Omental fat pad (tissue), 3 donors: ENCODE measurements at regions not wholly inside any gene's neighbourhood (a gene's known extent, or its start where the extent isn't known, plus 50 kb on each side); places are given as distances from the start of the nearest gene placed in this dataset.

Source experiments
- ATAC-seq: fragments of 150-250 bp; one replicate; pipeline ENCODE4 v1.9.1; 2016; ENCODE audit warnings: mild to moderate bottlenecking, moderate library complexity; ENCODE audit not compliant: low FRiP score
- DNase-seq: peaks from one replicate; pipeline ENCODE4 v3.0.0-alpha.2; 2019; ENCODE audit warnings: low spot score
- TF ChIP-seq, protein P1 (sequence below), 3 donors: fragments of 450-650 bp; IDR thresholded peaks; one replicate each; pipeline ENCODE4 v1.5.1; 2016 to 2017; ENCODE audit warnings: antibody characterized with exemption in 3 of 3, mild to moderate bottlenecking in 3 of 3, moderate library complexity in 2 of 3

DNA sequence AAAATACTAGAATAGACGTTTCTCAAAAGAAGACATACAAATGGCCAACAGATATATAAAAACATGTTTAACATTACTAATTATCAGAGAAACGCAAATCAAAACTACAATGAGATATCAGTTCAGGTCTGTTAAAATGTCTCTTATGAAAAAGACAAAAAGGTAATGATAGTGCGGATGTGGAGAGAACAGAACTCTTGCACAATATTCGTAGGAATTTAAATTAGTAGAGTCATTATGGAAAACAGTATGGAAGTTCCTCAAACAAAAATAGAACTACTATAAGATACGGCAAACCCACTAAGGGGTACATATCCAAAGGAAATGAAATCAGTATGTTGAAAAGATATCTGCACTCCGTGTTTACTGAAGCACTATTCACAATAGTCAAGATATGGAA is 167.5 kb upstream of the CWC22 start:
- TF ChIP-seq, protein P1, sequence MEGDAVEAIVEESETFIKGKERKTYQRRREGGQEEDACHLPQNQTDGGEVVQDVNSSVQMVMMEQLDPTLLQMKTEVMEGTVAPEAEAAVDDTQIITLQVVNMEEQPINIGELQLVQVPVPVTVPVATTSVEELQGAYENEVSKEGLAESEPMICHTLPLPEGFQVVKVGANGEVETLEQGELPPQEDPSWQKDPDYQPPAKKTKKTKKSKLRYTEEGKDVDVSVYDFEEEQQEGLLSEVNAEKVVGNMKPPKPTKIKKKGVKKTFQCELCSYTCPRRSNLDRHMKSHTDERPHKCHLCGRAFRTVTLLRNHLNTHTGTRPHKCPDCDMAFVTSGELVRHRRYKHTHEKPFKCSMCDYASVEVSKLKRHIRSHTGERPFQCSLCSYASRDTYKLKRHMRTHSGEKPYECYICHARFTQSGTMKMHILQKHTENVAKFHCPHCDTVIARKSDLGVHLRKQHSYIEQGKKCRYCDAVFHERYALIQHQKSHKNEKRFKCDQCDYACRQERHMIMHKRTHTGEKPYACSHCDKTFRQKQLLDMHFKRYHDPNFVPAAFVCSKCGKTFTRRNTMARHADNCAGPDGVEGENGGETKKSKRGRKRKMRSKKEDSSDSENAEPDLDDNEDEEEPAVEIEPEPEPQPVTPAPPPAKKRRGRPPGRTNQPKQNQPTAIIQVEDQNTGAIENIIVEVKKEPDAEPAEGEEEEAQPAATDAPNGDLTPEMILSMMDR (IDR thresholded peaks at IDR 0.05), result no peak
- DNase-seq, result no peak
- ATAC-seq, result no peak

DNA sequence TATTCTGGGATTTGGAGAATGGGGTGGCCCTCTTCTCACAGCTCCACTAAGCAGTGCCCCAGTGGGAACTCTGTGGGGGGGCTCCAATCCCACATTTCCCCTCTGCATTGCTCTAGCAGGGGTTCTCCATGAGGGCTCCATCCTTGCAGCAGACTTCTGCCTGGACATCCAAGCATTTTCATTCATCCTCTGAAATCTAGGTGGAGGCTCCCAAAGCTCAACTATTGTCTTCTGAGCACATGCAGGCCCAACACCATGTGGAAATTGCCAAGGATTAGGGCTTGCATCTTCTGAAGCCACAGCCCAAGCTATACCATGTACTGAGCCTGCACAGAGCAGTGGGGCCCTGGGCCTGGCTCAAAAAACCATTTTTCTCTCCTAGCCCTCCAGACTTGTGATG is 162.4 kb upstream of the CWC22 start:
- TF ChIP-seq, protein P1 (IDR thresholded peaks at IDR 0.05), result no peak
- no peak for ATAC-seq

DNA sequence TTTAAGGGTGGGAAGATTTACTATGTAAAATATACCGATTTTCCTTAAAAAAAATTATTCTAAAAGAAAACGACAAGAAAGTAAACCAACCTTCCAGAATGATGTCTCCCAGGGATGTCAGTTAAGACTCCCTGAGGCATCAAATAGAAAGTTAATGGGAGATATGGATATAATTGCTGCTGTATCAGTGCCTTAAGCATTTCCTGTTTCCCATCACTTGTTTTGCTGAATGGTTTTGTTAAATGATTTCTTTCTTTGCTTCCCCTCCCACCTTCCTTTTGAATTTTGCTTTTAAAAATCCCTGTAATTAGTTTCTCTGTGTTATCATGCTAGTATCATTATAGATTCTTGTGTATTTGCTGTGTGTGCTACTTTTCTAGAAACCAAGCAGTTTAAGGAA is 154.3 kb upstream of the CWC22 start:
- ATAC-seq, result no peak
- no peak for DNase-seq
- TF ChIP-seq, protein P1 (IDR thresholded peaks at IDR 0.05), result no peak

More for the DNA sequence above, 162.4 kb upstream of the CWC22 start:
- no peak for DNase-seq

DNA sequence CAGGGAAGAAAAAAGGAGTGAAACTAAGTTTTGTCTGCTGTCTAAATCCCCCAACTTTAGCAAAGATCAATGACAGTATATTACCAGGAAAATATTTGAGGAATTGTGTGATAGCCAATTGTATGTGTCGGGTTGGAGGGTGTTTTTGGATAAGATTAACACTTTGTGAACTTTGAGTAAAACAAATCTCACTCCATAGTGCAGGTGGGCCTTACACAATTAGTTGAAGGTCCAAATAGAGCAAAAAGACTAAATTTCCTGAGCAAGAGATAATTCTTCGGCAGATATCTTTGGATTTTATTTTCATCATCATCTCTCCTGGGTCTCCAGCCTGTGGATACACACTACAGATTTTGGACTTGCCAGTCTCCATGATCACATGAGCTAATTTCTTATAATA is 152.8 kb upstream of the CWC22 start:
- ATAC-seq, result no peak
- DNase-seq, result no peak
- TF ChIP-seq, protein P1 (IDR thresholded peaks at IDR 0.05), result no peak

DNA sequence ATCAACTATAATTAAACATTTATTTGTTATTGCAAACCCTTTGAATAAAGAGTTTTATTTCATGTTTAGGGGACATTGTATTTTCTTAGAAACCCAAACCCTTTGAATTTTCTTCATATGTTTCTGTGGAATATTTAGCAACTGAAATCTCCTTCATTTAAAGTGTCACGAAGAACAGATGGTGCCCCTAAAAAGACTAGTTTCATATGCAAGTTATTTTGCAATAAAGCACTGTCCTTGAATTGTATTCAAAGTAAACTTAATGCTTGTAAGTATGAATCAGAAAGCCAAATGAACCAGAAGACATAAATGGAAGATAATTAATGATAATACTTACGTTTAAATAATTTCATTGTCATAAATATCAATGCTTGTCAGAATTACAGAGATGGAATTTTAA is 151.9 kb upstream of the CWC22 start:
- TF ChIP-seq, protein P1 (IDR thresholded peaks at IDR 0.05), result no peak
- no peak for DNase-seq
- ATAC-seq, result no peak

DNA sequence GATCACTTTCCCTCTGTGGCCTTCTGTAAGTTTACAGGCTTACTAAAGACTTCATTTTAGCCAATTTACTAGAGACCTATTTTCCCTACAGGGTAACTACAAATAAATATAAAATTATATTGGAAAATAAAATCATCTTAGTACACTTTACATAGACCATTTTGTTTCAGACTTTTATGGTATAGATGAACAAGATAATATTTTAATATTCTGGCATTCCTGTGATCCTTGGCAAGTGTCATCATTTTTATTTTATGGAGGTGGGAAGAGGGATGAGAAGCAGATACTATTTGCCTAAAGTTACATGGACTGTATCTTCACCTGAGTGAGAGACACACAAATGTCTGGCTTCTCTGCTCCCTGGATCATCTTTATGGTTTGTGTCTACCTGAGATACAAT is 149.6 kb upstream of the CWC22 start:
- no peak for DNase-seq
- TF ChIP-seq, protein P1 (IDR thresholded peaks at IDR 0.05), result no peak
- ATAC-seq, result no peak

DNA sequence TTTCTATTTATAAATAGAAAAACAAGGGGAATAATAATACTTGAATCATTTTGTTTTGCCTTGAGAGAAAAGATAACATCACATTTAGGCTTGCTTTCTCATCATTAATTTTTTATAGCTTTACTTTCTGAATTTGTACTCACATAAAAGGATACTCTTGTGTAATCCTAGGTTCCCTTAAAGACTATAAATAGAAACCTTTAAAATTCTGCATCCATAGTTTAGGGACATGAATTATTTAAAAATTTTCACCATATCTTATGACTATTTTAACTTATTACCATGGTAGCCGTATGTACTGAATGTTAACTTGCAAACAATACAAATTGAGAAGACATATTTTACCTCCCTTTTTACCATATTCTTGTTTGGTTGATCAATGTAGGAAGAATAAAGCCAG is 143.5 kb upstream of the CWC22 start:
- DNase-seq (no peak), ATAC-seq (no peak)
- TF ChIP-seq, protein P1 (IDR thresholded peaks at IDR 0.05), result no peak
